GM12878 (cell line): ENCODE measurements at regions not wholly inside any gene's neighbourhood (a gene's known extent, or its start where the extent isn't known, plus 50 kb on each side); places are given as distances from the start of the nearest gene placed in this dataset.

Experiments used
- ATAC-seq: fragments of 200-7000 bp; cut with Tn5 transposase; 3 replicates; pipeline ENCODE4 v1.9.1; 2020; ENCODE audit warnings: mild to moderate bottlenecking, moderate library complexity
- BruUV-seq: library from RNA; stranded (reverse); fragments of 400-500 nt; replicated peaks from 2 replicates; lab custom pipeline; 2021; lab: Mats Ljungman, UMichigan
- CTCF ChIA-PET: fragments of 300-600 bp; sonication (Branson Sonifier 250); formaldehyde crosslinking; extraction: SDS; loops from one replicate; lab custom pipeline; 2021; ENCODE audit warnings: inconsistent platforms; lab: Yijun Ruan, JAX
- POLR2A ChIA-PET: fragments of 350-600 bp; formaldehyde crosslinking; extraction: SDS; loops from one replicate; lab custom pipeline; 2021; ENCODE audit warnings: inconsistent platforms; lab: Charles Lee
- RAD21 ChIA-PET: fragments of 300-600 bp; sonication (Branson Sonifier 250); formaldehyde crosslinking; loops from one replicate; lab custom pipeline; 2023; ENCODE audit warnings: antibody characterized with exemption; ENCODE audit not compliant: unreplicated experiment; lab: Charles Lee
- SMC1A ChIA-PET: fragments of 300-600 bp; sonication (Branson Sonifier 250); formaldehyde crosslinking; loops from one replicate; lab custom pipeline; 2023; ENCODE audit not compliant: unreplicated experiment, uncharacterized antibody; lab: Charles Lee
- DNase-seq: peaks from one replicate; pipeline ENCODE4 v3.0.0-alpha.2; 2011; ENCODE audit warnings: low read depth, low spot score
- FAIRE-seq: peaks from 3 replicates; lab custom pipeline; 2011; peaks lifted over from hg19 to GRCh38; lab: Jason Lieb, UNC
- H2AFZ ChIP-seq: 2 replicates; pipeline ENCODE4 v1.6.0; 2011; ENCODE audit warnings: low read depth, low read length, control low read depth; ENCODE audit not compliant: control insufficient read depth
- H3K27ac ChIP-seq: 2 replicates; pipeline ENCODE4 v1.5.1; 2011; ENCODE audit warnings: control low read depth; ENCODE audit not compliant: control insufficient read depth, insufficient read depth
- H3K27me3 ChIP-seq, 2 experiments: replicated peaks in 1 of 2; 2 replicates each; pipeline versions ENCODE4 v1.6.0 to v1.6.1; 2011; ENCODE audit warnings: low read length in 1 of 2; ENCODE audit not compliant: control insufficient read depth in 2 of 2, insufficient read depth in 2 of 2
- H3K36me3 ChIP-seq, 2 experiments: 2 replicates each; pipeline ENCODE4 v1.5.1; 2011; ENCODE audit warnings: low read length in 1 of 2; ENCODE audit not compliant: control insufficient read depth in 2 of 2, insufficient read depth in 2 of 2
- H3K4me1 ChIP-seq: 2 replicates; pipeline ENCODE4 v1.6.1; 2011; ENCODE audit warnings: mild to moderate bottlenecking, low read length, moderate library complexity, mixed read lengths; ENCODE audit not compliant: control insufficient read depth, insufficient read depth
- H3K4me2 ChIP-seq: 2 replicates; pipeline ENCODE4 v1.6.0; 2011; ENCODE audit warnings: control low read depth; ENCODE audit not compliant: control insufficient read depth, insufficient read depth
- H3K4me3 ChIP-seq: fragments of 200-600 bp; sonication (generic); 2 replicates; pipeline ENCODE4 v1.5.1; 2016
- H3K79me2 ChIP-seq: 2 replicates; pipeline ENCODE4 v1.6.0; 2011; ENCODE audit warnings: low read length; ENCODE audit not compliant: control insufficient read depth, insufficient read depth
- H3K9ac ChIP-seq: 2 replicates; pipeline ENCODE4 v1.8.0; 2011; ENCODE audit warnings: low read length, control low read depth, mixed read lengths; ENCODE audit not compliant: control insufficient read depth, insufficient read depth
- H3K9me3 ChIP-seq: replicated peaks from 3 replicates; pipeline ENCODE4 v1.5.1; 2011; ENCODE audit warnings: mild to moderate bottlenecking, low read length; ENCODE audit not compliant: control insufficient read depth, insufficient read depth
- H4K20me1 ChIP-seq: 2 replicates; pipeline ENCODE4 v1.6.0; 2011; ENCODE audit not compliant: control insufficient read depth, insufficient read depth
- ATF3 ChIP-seq: IDR thresholded peaks from 2 replicates; pipeline ENCODE4 v1.6.1; 2011; ENCODE audit warnings: low read depth, mild to moderate bottlenecking, low read length, moderate library complexity, borderline replicate concordance; ENCODE audit errors: extremely low read depth
- BMI1 ChIP-seq: fragments of 450-650 bp; IDR thresholded peaks from 2 replicates; pipeline ENCODE4 v1.6.1; 2016; ENCODE audit warnings: mild to moderate bottlenecking, moderate library complexity, borderline replicate concordance
- CBX5 ChIP-seq: sonication (generic); IDR thresholded peaks from 2 replicates; pipeline ENCODE4 v1.6.1; 2016; ENCODE audit warnings: low read depth, moderate library complexity, mild to moderate bottlenecking, inconsistent platforms
- CHD4 ChIP-seq: fragments of 200-600 bp; sonication (generic); IDR thresholded peaks from 2 replicates; pipeline ENCODE4 v1.6.1; 2016; ENCODE audit warnings: mild to moderate bottlenecking
- CTCF ChIP-seq, 3 experiments: IDR thresholded peaks in 2 of 3; conservative IDR thresholded peaks in 1 of 3; 2 replicates each; pipeline ENCODE4 v1.5.1; 2011; ENCODE audit warnings: low read depth in 3 of 3, low read length in 3 of 3, mild to moderate bottlenecking in 3 of 3, control low read depth in 2 of 3, moderate library complexity in 2 of 3, inconsistent platforms in 1 of 3, mixed read lengths in 1 of 3; ENCODE audit not compliant: control insufficient read depth in 2 of 3, insufficient read depth in 1 of 3; ENCODE audit errors: extremely low read depth in 1 of 3
- E2F8 ChIP-seq: fragments of 450-650 bp; IDR thresholded peaks from 2 replicates; pipeline ENCODE4 v1.6.1; 2018; ENCODE audit warnings: mild to moderate bottlenecking, low read depth, moderate library complexity; ENCODE audit not compliant: partially characterized antibody
- IKZF1 ChIP-seq: fragments of 450-650 bp; conservative IDR thresholded peaks from 2 replicates; pipeline ENCODE4 v1.6.1; 2017; ENCODE audit warnings: antibody characterized with exemption, mild to moderate bottlenecking
- KDM1A ChIP-seq: fragments of 200-600 bp; sonication (generic); IDR thresholded peaks from 2 replicates; pipeline ENCODE4 v1.6.1; 2016; ENCODE audit warnings: borderline replicate concordance
- MTA2 ChIP-seq: fragments of 450-650 bp; IDR thresholded peaks from 2 replicates; pipeline ENCODE4 v1.6.1; 2016; ENCODE audit warnings: low read depth, mild to moderate bottlenecking, moderate library complexity
- NRF1 ChIP-seq: conservative IDR thresholded peaks from 2 replicates; pipeline ENCODE4 v1.6.1; 2011; ENCODE audit warnings: mild to moderate bottlenecking, low read depth, low read length, improper control_type of control experiment
- POLR2AphosphoS2 ChIP-seq: IDR thresholded peaks from 2 replicates; pipeline ENCODE4 v1.6.1; 2011; ENCODE audit warnings: low read depth, mild to moderate bottlenecking, low read length, improper control_type of control experiment, moderate library complexity
- RAD51 ChIP-seq: fragments of 450-650 bp; IDR thresholded peaks from 2 replicates; pipeline ENCODE4 v1.6.1; 2016; ENCODE audit warnings: moderate library complexity, mild to moderate bottlenecking, inconsistent platforms
- RB1 ChIP-seq: fragments of 450-650 bp; formaldehyde crosslinking; IDR thresholded peaks from 2 replicates; pipeline ENCODE4 v1.6.1; 2017; ENCODE audit warnings: mild to moderate bottlenecking, borderline replicate concordance
- TBL1XR1 ChIP-seq: IDR thresholded peaks from 2 replicates; pipeline ENCODE4 v1.6.1; 2012; ENCODE audit warnings: low read depth, low read length, improper control_type of control experiment
- WGBS: methylation state at CpG from one replicate; pipeline ENCODE4 v1.1.6; 2016; ENCODE audit warnings: low lambda C conversion rate; ENCODE audit not compliant: insufficient replicate concordance, insufficient coverage; ENCODE audit errors: missing lambda C conversion rate; 5-methylcytosine and 5-hydroxymethylcytosine counted together
- in situ Hi-C: fragments of 300-500 bp; cut with MboI; formaldehyde crosslinking; loops from 9 replicates; pipeline ENCODE4 v1.14.3; 2018; ENCODE audit warnings: mixed read lengths
- intact Hi-C: fragments of 100-400 bp; cut with micrococcal nuclease; formaldehyde crosslinking; loops from one replicate; pipeline ENCODE4 v1.14.2; 2022; ENCODE audit not compliant: unreplicated experiment

- no peak overlapping the region for H2AFZ ChIP-seq
- H3K4me1 ChIP-seq, result peaks cover 41% of the 10 kb centered on the region
- no peaks in the 10 kb centered on the region; a peak in 1 of 4 replicates for H3K36me3 ChIP-seq
- POLR2A ChIA-PET, result interaction anchor here (0.8 to 7.0 kb wide), 12 partner anchors 11 to 459 kb away, joined by 3 to 170 read pairs (median 6); partner anchors contain the start of gene SOX9
- ATAC-seq (peak; percentile 58), DNase-seq (peak; percentile 81), FAIRE-seq (peak; percentile 47)
- H3K9ac ChIP-seq, result no peak overlapping the region
- BruUV-seq, result no TSS peak
- H3K27ac ChIP-seq, result 0 out of 2 replicates have a peak overlapping the region, but pooled peaks have one; percentile 1
- H3K9me3 ChIP-seq, result no peaks in the 10 kb centered on the region
- H3K4me2 ChIP-seq, result peak overlapping the region; percentile 51; the same call in 1 of the 2 replicates
- RAD21 ChIA-PET, result interaction anchor here (0.7 to 13.5 kb wide), 13 partner anchors 26 to 459 kb away, joined by 3 to 353 read pairs (median 14); partner anchors contain the start of gene SOX9
- H3K4me3 ChIP-seq, result no peak overlapping the region
- SMC1A ChIA-PET, result interaction anchor here (1.0 to 11.1 kb wide), 19 partner anchors 8 to 990 kb away, joined by 3 to 335 read pairs (median 11); partner anchors contain the start of gene SOX9
- in situ Hi-C loops (loop anchor here (5.0 kb wide), 1 partner anchor 36 kb away; no protein-coding TSS in a partner anchor), intact Hi-C loops (loop anchor here (2.0 kb wide), 2 partner anchors 77 to 343 kb away; partner anchors contain the start of gene SOX9)
- H4K20me1 ChIP-seq, result no peaks in the 10 kb centered on the region
- H3K79me2 ChIP-seq, result no peaks in the 10 kb centered on the region
- WGBS, result 35% methylated on average over 10 of the region's 10 CpGs
- CTCF ChIA-PET, result interaction anchor here (1.0 to 6.6 kb wide), 9 partner anchors 11 to 343 kb away, joined by 3 to 111 read pairs (median 4); partner anchors contain the start of gene SOX9
- no peaks in the 10 kb centered on the region for H3K27me3 ChIP-seq
- TF ChIP-seq CBX5 (no peak), NRF1 (no peak), RAD51 (peak; percentile 50; the same call in 1 of the 2 replicates), RB1 (no peak), BMI1 (no peak), TBL1XR1 (no peak), MTA2 (peak; percentile 42), CTCF (IDR thresholded peaks at IDR 0.05 in 2 of 3, conservative IDR thresholded peaks at IDR 0.05 in 1 of 3; ENCODE audit: control insufficient read depth in 2 of 3, extremely low read depth in 1 of 3, insufficient read depth in 1 of 3, low read depth in 3 of 3, low read length in 3 of 3) (no peak), POLR2AphosphoS2 (no peak), CHD4 (no peak), IKZF1 (peak; percentile 86), E2F8 (no peak), ATF3 (no peak), KDM1A (no peak)
These were observed 342.7 kb downstream of the SOX9 start for GRCh38 chr17:72463287-72464102.
